ENCODE measurements at regions not wholly inside any gene's neighbourhood (a gene's known extent, or its start where the extent isn't known, plus 50 kb on each side); places are given as distances from the start of the nearest gene placed in this dataset.

GRCh38 chr13:78376033-78376432, 227.3 kb downstream of the POU4F1 start:
- TF ChIP-seq CTCF (IDR thresholded peaks at IDR 0.05; ENCODE audit: low read length) (no peak), EZH2 (optimal IDR thresholded peaks at IDR 0.05; ENCODE audit: low read depth, low read length) (no peak), EZH2phosphoT487 (IDR thresholded peaks at IDR 0.05; ENCODE audit: low read length) (no peak)
- no peak overlapping the region for H3K9ac ChIP-seq (ENCODE audit: low read length)
- H2AFZ ChIP-seq (ENCODE audit: low read length) = no peak overlapping the region
- no peaks in the 10 kb centered on the region for H3K36me3 ChIP-seq (replicated peaks; ENCODE audit: insufficient read depth, low read length)
- H3K27ac ChIP-seq (ENCODE audit: low read length) = no peak overlapping the region
- H3K9me3 ChIP-seq (replicated peaks; ENCODE audit: insufficient read depth, low read length) = no peaks in the 10 kb centered on the region
- no peaks in the 10 kb centered on the region for H3F3A ChIP-seq (ENCODE audit: insufficient read depth, low read length)
- no peaks in the 10 kb centered on the region for H3K4me1 ChIP-seq (ENCODE audit: low read length)
- H3K4me2 ChIP-seq (ENCODE audit: low read depth, low read length) = no peak overlapping the region
- no peaks in the 10 kb centered on the region for H4K20me1 ChIP-seq (ENCODE audit: insufficient read depth, low read length)
- H3K4me3 ChIP-seq (ENCODE audit: low read length) = no peak overlapping the region
- H3K27me3 ChIP-seq (replicated peaks; ENCODE audit: insufficient read depth, low read length) = no peaks in the 10 kb centered on the region
- no peaks in the 10 kb centered on the region for H3K79me2 ChIP-seq (ENCODE audit: low read length)
- no peaks in the 10 kb centered on the region for H3K9me2 ChIP-seq (replicated peaks; ENCODE audit: insufficient read depth, low read length)
- DNase-seq = no peak

- DNase-seq = no peak
- H3F3A ChIP-seq (ENCODE audit: insufficient read depth, low read length) = no peaks in the 10 kb centered on the region
- H4K20me1 ChIP-seq (ENCODE audit: insufficient read depth, low read length) = no peaks in the 10 kb centered on the region
- no peaks in the 10 kb centered on the region for H3K27me3 ChIP-seq (replicated peaks; ENCODE audit: insufficient read depth, low read length)
- no peak overlapping the region for H3K4me2 ChIP-seq (ENCODE audit: low read depth, low read length)
- no peaks in the 10 kb centered on the region for H3K36me3 ChIP-seq (replicated peaks; ENCODE audit: insufficient read depth, low read length)
- no peak overlapping the region for H3K4me3 ChIP-seq (ENCODE audit: low read length)
- no peaks in the 10 kb centered on the region for H3K9me2 ChIP-seq (replicated peaks; ENCODE audit: insufficient read depth, low read length)
- H3K27ac ChIP-seq (ENCODE audit: low read length) = no peak overlapping the region
- no peaks in the 10 kb centered on the region for H3K79me2 ChIP-seq (ENCODE audit: low read length)
- H3K4me1 ChIP-seq (ENCODE audit: low read length) = no peaks in the 10 kb centered on the region
- H3K9ac ChIP-seq (ENCODE audit: low read length) = no peak overlapping the region
- TF ChIP-seq EZH2phosphoT487 (IDR thresholded peaks at IDR 0.05; ENCODE audit: low read length) (no peak), CTCF (IDR thresholded peaks at IDR 0.05; ENCODE audit: low read length) (no peak), EZH2 (optimal IDR thresholded peaks at IDR 0.05; ENCODE audit: low read depth, low read length) (no peak)
- no peak overlapping the region for H2AFZ ChIP-seq (ENCODE audit: low read length)
- no peaks in the 10 kb centered on the region for H3K9me3 ChIP-seq (replicated peaks; ENCODE audit: insufficient read depth, low read length)
These were observed 230.8 kb downstream of the POU4F1 start for GRCh38 chr13:78372581-78372980.

- Histone ChIP-seq H3K27me3 (replicated peaks; ENCODE audit: insufficient read depth, low read length) (no peaks in the 10 kb centered on the region), H4K20me1 (ENCODE audit: insufficient read depth, low read length) (no peaks in the 10 kb centered on the region), H3K79me2 (ENCODE audit: low read length) (no peaks in the 10 kb centered on the region), H3K9ac (ENCODE audit: low read length) (no peak overlapping the region), H3K4me3 (ENCODE audit: low read length) (no peak overlapping the region), H3K36me3 (replicated peaks; ENCODE audit: insufficient read depth, low read length) (no peaks in the 10 kb centered on the region), H3K4me2 (ENCODE audit: low read depth, low read length) (no peak overlapping the region), H3K27ac (ENCODE audit: low read length) (no peak overlapping the region), H2AFZ (ENCODE audit: low read length) (no peak overlapping the region), H3K9me3 (replicated peaks; ENCODE audit: insufficient read depth, low read length) (no peaks in the 10 kb centered on the region), H3F3A (ENCODE audit: insufficient read depth, low read length) (no peaks in the 10 kb centered on the region), H3K4me1 (ENCODE audit: low read length) (no peaks in the 10 kb centered on the region), H3K9me2 (replicated peaks; ENCODE audit: insufficient read depth, low read length) (no peaks in the 10 kb centered on the region)
- no peak for DNase-seq
- TF ChIP-seq EZH2phosphoT487 (IDR thresholded peaks at IDR 0.05; ENCODE audit: low read length) = no peak
- no peak for TF ChIP-seq EZH2 (optimal IDR thresholded peaks at IDR 0.05; ENCODE audit: low read depth, low read length)
- no peak for TF ChIP-seq CTCF (IDR thresholded peaks at IDR 0.05; ENCODE audit: low read length)
These were observed 233.1 kb downstream of the POU4F1 start for GRCh38 chr13:78370231-78370630.

All from MM.1S (cell line).